ENCODE measurements at regions not wholly inside any gene's neighbourhood (a gene's known extent, or its start where the extent isn't known, plus 50 kb on each side); places are given as distances from the start of the nearest gene placed in this dataset.

- no peaks in the 10 kb centered on the region for H3K9me3 ChIP-seq (ENCODE audit: control insufficient read depth, low read depth, low read length)
- no peak overlapping the region for H2AFZ ChIP-seq (ENCODE audit: control insufficient read depth, low read length)
- FAIRE-seq (no peak), DNase-seq (ENCODE audit: low read depth, low spot score) (no peak)
- no peak overlapping the region for H3K4me2 ChIP-seq (ENCODE audit: control insufficient read depth, extremely low read depth, insufficient read depth, low read depth, low read length)
- no peak overlapping the region for H3K4me3 ChIP-seq (ENCODE audit: control insufficient read depth in 2 of 3, extremely low read depth in 1 of 3, insufficient read depth in 2 of 3, low read depth in 1 of 3, low read length in 3 of 3)
- H4K20me1 ChIP-seq (ENCODE audit: control insufficient read depth, extremely low read depth, insufficient read depth, low read length): no peaks in the 10 kb centered on the region
- TF ChIP-seq CTCF (optimal IDR thresholded peaks at IDR 0.05 in 1 of 3, IDR thresholded peaks at IDR 0.05 in 1 of 3, conservative IDR thresholded peaks at IDR 0.05 in 1 of 3; ENCODE audit: extremely low read depth in 1 of 3, insufficient read depth in 2 of 3, low read length in 3 of 3) (no peak), EZH2 (IDR thresholded peaks at IDR 0.05; ENCODE audit: low read length) (no peak)
- peaks cover 27% of the 10 kb centered on the region for H3K4me1 ChIP-seq (ENCODE audit: control insufficient read depth, extremely low read depth, insufficient read depth, low read length)
- peaks cover 6 to 18% of the 10 kb centered on the region in 2 experiments for H3K36me3 ChIP-seq (ENCODE audit: control insufficient read depth in 2 of 2, extremely low read depth in 1 of 2, insufficient read depth in 2 of 2, low read length in 2 of 2)
- no peaks in the 10 kb centered on the region for H3K9me1 ChIP-seq (ENCODE audit: control insufficient read depth, extremely low read depth, insufficient read depth, low read length)
- peaks cover 89% of the 10 kb centered on the region for H3K79me2 ChIP-seq (ENCODE audit: control insufficient read depth, insufficient read depth, low read length)
- no peak overlapping the region for H3K27ac ChIP-seq (ENCODE audit: control insufficient read depth, insufficient read depth, low read length)
- dilution Hi-C loops (cut with MboI; ENCODE audit: extremely low pct_ligation_motif_present, low sequenced_read_pairs): no loop called here
- H3K9ac ChIP-seq (ENCODE audit: control insufficient read depth, extremely low read depth, insufficient read depth, low read length): no peak overlapping the region
- H3K27me3 ChIP-seq (ENCODE audit: control insufficient read depth, extremely low read depth, insufficient read depth, low read length): no peaks in the 10 kb centered on the region
Measured at GRCh38 chr5:167840527-167841130, 450.8 kb upstream of the WWC1 start.

GRCh38 chr5:167843881-167844572 lies 447.4 kb upstream of the WWC1 start:
- H3K27me3 ChIP-seq (ENCODE audit: control insufficient read depth, extremely low read depth, insufficient read depth, low read length): no peaks in the 10 kb centered on the region
- no peak for FAIRE-seq
- dilution Hi-C loops (cut with MboI; ENCODE audit: extremely low pct_ligation_motif_present, low sequenced_read_pairs): no loop called here

More at GRCh38 chr5:167843881-167844572, 447.4 kb upstream of the WWC1 start:
- Histone ChIP-seq H3K36me3 (ENCODE audit: control insufficient read depth in 2 of 2, extremely low read depth in 1 of 2, insufficient read depth in 2 of 2, low read length in 2 of 2) (peaks cover 11 to 35% of the 10 kb centered on the region in 2 experiments), H3K4me2 (ENCODE audit: control insufficient read depth, extremely low read depth, insufficient read depth, low read depth, low read length) (no peak overlapping the region), H3K4me1 (ENCODE audit: control insufficient read depth, extremely low read depth, insufficient read depth, low read length) (peaks cover 7% of the 10 kb centered on the region), H3K27ac (ENCODE audit: control insufficient read depth, insufficient read depth, low read length) (no peak overlapping the region), H2AFZ (ENCODE audit: control insufficient read depth, low read length) (no peak overlapping the region), H4K20me1 (ENCODE audit: control insufficient read depth, extremely low read depth, insufficient read depth, low read length) (no peaks in the 10 kb centered on the region), H3K9me1 (ENCODE audit: control insufficient read depth, extremely low read depth, insufficient read depth, low read length) (no peaks in the 10 kb centered on the region), H3K79me2 (ENCODE audit: control insufficient read depth, insufficient read depth, low read length) (peaks cover 96% of the 10 kb centered on the region), H3K4me3 (ENCODE audit: control insufficient read depth in 2 of 3, extremely low read depth in 1 of 3, insufficient read depth in 2 of 3, low read depth in 1 of 3, low read length in 3 of 3) (no peak overlapping the region), H3K9ac (ENCODE audit: control insufficient read depth, extremely low read depth, insufficient read depth, low read length) (no peak overlapping the region), H3K9me3 (ENCODE audit: control insufficient read depth, low read depth, low read length) (no peaks in the 10 kb centered on the region)
- no peak for DNase-seq (ENCODE audit: low read depth, low spot score)
- TF ChIP-seq EZH2 (IDR thresholded peaks at IDR 0.05; ENCODE audit: low read length) (no peak), CTCF (optimal IDR thresholded peaks at IDR 0.05 in 1 of 3, IDR thresholded peaks at IDR 0.05 in 1 of 3, conservative IDR thresholded peaks at IDR 0.05 in 1 of 3; ENCODE audit: extremely low read depth in 1 of 3, insufficient read depth in 2 of 3, low read length in 3 of 3) (no peak)

Data from keratinocyte (primary cell).